Neural cell (in vitro differentiated cells): ENCODE measurements at regions not wholly inside any gene's neighbourhood (a gene's known extent, or its start where the extent isn't known, plus 50 kb on each side); places are given as distances from the start of the nearest gene placed in this dataset.

Experiments used
- EP300 ChIP-seq: fragments of 450-650 bp; conservative IDR thresholded peaks from 2 replicates; pipeline ENCODE4 v1.6.1; 2014; ENCODE audit warnings: antibody characterized with exemption, mild to moderate bottlenecking, moderate library complexity; ENCODE audit not compliant: poor library complexity, severe bottlenecking
- EZH2 ChIP-seq: fragments of 200-600, 300-800 bp; shearing (Covaris generic), sonication (generic); IDR thresholded peaks from 2 replicates; pipeline ENCODE4 v1.6.1; 2014; ENCODE audit warnings: antibody characterized with exemption, low read length, borderline replicate concordance, mild to moderate bottlenecking; ENCODE audit not compliant: insufficient read depth, poor library complexity, severe bottlenecking
- MXI1 ChIP-seq: fragments of 450-650 bp; conservative IDR thresholded peaks from 2 replicates; pipeline ENCODE4 v1.6.1; 2014; ENCODE audit warnings: antibody characterized with exemption, mild to moderate bottlenecking; ENCODE audit not compliant: poor library complexity, severe bottlenecking
- POLR2AphosphoS5 ChIP-seq: IDR thresholded peaks from 2 replicates; pipeline ENCODE4 v1.6.1; 2012
- RAD21 ChIP-seq: fragments of 450-650 bp; conservative IDR thresholded peaks from 2 replicates; pipeline ENCODE4 v1.6.1; 2014; ENCODE audit warnings: antibody characterized with exemption, mild to moderate bottlenecking, moderate library complexity
- REST ChIP-seq: IDR thresholded peaks from 2 replicates; pipeline ENCODE4 v1.6.1; 2012; ENCODE audit warnings: borderline replicate concordance
- SMC3 ChIP-seq: fragments of 450-650 bp; conservative IDR thresholded peaks from 2 replicates; pipeline ENCODE4 v1.6.1; 2014; ENCODE audit warnings: antibody characterized with exemption, mild to moderate bottlenecking, moderate library complexity; ENCODE audit not compliant: poor library complexity
- TAF1 ChIP-seq: IDR thresholded peaks from 2 replicates; pipeline ENCODE4 v1.6.1; 2012; ENCODE audit warnings: low read depth
- TF ChIP-seq, protein P1 (sequence below): fragments of 450-650 bp; IDR thresholded peaks from 2 replicates; pipeline ENCODE4 v1.5.1; 2014; ENCODE audit warnings: antibody characterized with exemption, mild to moderate bottlenecking, moderate library complexity; ENCODE audit not compliant: poor library complexity, severe bottlenecking

GRCh38 chr2:153299217-153299616 lies 179.3 kb downstream of the RPRM start:
- TF ChIP-seq, protein P1, sequence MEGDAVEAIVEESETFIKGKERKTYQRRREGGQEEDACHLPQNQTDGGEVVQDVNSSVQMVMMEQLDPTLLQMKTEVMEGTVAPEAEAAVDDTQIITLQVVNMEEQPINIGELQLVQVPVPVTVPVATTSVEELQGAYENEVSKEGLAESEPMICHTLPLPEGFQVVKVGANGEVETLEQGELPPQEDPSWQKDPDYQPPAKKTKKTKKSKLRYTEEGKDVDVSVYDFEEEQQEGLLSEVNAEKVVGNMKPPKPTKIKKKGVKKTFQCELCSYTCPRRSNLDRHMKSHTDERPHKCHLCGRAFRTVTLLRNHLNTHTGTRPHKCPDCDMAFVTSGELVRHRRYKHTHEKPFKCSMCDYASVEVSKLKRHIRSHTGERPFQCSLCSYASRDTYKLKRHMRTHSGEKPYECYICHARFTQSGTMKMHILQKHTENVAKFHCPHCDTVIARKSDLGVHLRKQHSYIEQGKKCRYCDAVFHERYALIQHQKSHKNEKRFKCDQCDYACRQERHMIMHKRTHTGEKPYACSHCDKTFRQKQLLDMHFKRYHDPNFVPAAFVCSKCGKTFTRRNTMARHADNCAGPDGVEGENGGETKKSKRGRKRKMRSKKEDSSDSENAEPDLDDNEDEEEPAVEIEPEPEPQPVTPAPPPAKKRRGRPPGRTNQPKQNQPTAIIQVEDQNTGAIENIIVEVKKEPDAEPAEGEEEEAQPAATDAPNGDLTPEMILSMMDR = no peak
- TF ChIP-seq EZH2 (no peak), REST (no peak), EP300 (no peak), POLR2AphosphoS5 (no peak), SMC3 (no peak), RAD21 (no peak), TAF1 (no peak), MXI1 (no peak)
